NCI-H1694 (cell line): ENCODE measurements at regions not wholly inside any gene's neighbourhood (a gene's known extent, or its start where the extent isn't known, plus 50 kb on each side); places are given as distances from the start of the nearest gene placed in this dataset.
"Not testable (repeated sequence)": the region's sequence is repeated elsewhere in the genome, so short reads cannot be mapped to it uniquely, and the experiment has no call there.

ENCODE experiments used
- DNase-seq: peaks from one replicate; lab custom pipeline; 2025; lab: John Stamatoyannopoulos, UW

GRCh38 chr5:18560602-18561001 lies 926.3 kb downstream of the TAF11L14 start:
- DNase-seq: no peak

- no peak for DNase-seq
Observed at GRCh38 chr5:18563853-18564252, 929.6 kb downstream of the TAF11L14 start.

- DNase-seq: no peak
Observed at GRCh38 chr5:18566671-18567070, 932.4 kb downstream of the TAF11L14 start.

GRCh38 chr5:18576586-18576985 lies 942.3 kb downstream of the TAF11L14 start:
- DNase-seq: no peak

GRCh38 chr5:18601185-18601584 lies 966.9 kb downstream of the TAF11L14 start:
- DNase-seq: no peak

GRCh38 chr5:18602402-18602801 lies 968.1 kb downstream of the TAF11L14 start:
- DNase-seq: no peak

GRCh38 chr5:18605186-18605585 lies 970.9 kb downstream of the TAF11L14 start:
- no peak for DNase-seq

- no peak for DNase-seq
Observed at GRCh38 chr5:18607570-18607969, 973.3 kb downstream of the TAF11L14 start.

GRCh38 chr5:18617191-18617590 lies 982.9 kb downstream of the TAF11L14 start:
- DNase-seq: not testable (repeated sequence)

- no peak for DNase-seq
Observed at GRCh38 chr5:18630458-18631045, 996.3 kb downstream of the TAF11L14 start.

- DNase-seq: no peak
Observed at GRCh38 chr5:18652404-18653215, 1018.4 kb downstream of the TAF11L14 start.

- DNase-seq: no peak
Observed at GRCh38 chr5:18653216-18653752, 1019.0 kb downstream of the TAF11L14 start.

- DNase-seq: no peak
Observed at GRCh38 chr5:18660511-18660910, 1026.3 kb downstream of the TAF11L14 start.

GRCh38 chr5:18662231-18662630 lies 1028.0 kb downstream of the TAF11L14 start:
- DNase-seq: no peak

GRCh38 chr5:18674212-18674611 lies 1040.0 kb downstream of the TAF11L14 start:
- not testable (repeated sequence) for DNase-seq

- no peak for DNase-seq
Observed at GRCh38 chr5:18675041-18675440, 1040.8 kb downstream of the TAF11L14 start.

GRCh38 chr5:18686253-18686652 lies 1052.0 kb downstream of the TAF11L14 start:
- DNase-seq: no peak

- no peak for DNase-seq
Observed at GRCh38 chr5:18687429-18687828, 1053.2 kb downstream of the TAF11L14 start.

- DNase-seq: no peak
Observed at GRCh38 chr5:18699681-18700080, 1065.4 kb downstream of the TAF11L14 start.

GRCh38 chr5:18702821-18703220 lies 1068.6 kb downstream of the TAF11L14 start:
- DNase-seq: no peak

GRCh38 chr5:18712936-18713485 lies 1078.8 kb downstream of the TAF11L14 start:
- no peak for DNase-seq

- DNase-seq: no peak
Observed at GRCh38 chr5:18720002-18720401, 1085.7 kb downstream of the TAF11L14 start.
